ENCODE measurements at regions not wholly inside any gene's neighbourhood (a gene's known extent, or its start where the extent isn't known, plus 50 kb on each side); places are given as distances from the start of the nearest gene placed in this dataset.
"Not testable (repeated sequence)": the region's sequence is repeated elsewhere in the genome, so short reads cannot be mapped to it uniquely, and the experiment has no call there.

GRCh38 chr2:111451692-111452199 lies 331.0 kb downstream of the BCL2L11 start:
- not testable (repeated sequence) for TF ChIP-seq CTCF (conservative IDR thresholded peaks at IDR 0.05); ZFX (IDR thresholded peaks at IDR 0.05)
